ENCODE measurements at regions not wholly inside any gene's neighbourhood (a gene's known extent, or its start where the extent isn't known, plus 50 kb on each side); places are given as distances from the start of the nearest gene placed in this dataset.

GRCh38 chr7:42854571-42855118, 57.2 kb downstream of the C7orf25 start:
- peaks cover 46% of the 10 kb centered on the region for H3K27me3 ChIP-seq (ENCODE audit: insufficient read depth)
- H3K4me2 ChIP-seq: no peak overlapping the region
- H3F3A ChIP-seq (replicated peaks; ENCODE audit: insufficient read depth): no peaks in the 10 kb centered on the region
- no peak overlapping the region for H3K9ac ChIP-seq
- H3K4me3 ChIP-seq (ENCODE audit: low read depth in 2 of 2, low read length in 1 of 2): no peak overlapping the region
- no peaks in the 10 kb centered on the region for H4K20me1 ChIP-seq (ENCODE audit: insufficient read depth)
- H2AFZ ChIP-seq (ENCODE audit: low read depth): no peak overlapping the region
- H3K9me3 ChIP-seq: no peaks in the 10 kb centered on the region
- H3K4me1 ChIP-seq (ENCODE audit: control insufficient read depth in 1 of 2, insufficient read depth in 2 of 2, low read depth in 1 of 2, low read length in 1 of 2): peaks cover 4 to 8% of the 10 kb centered on the region in 2 experiments; a peak in 2 of 4 replicates
- POLR2A ChIA-PET: no interaction called here
- TF ChIP-seq TCF12 (IDR thresholded peaks at IDR 0.05) (no peak), FOXJ3 (CRISPR knock-in tag; IDR thresholded peaks at IDR 0.05) (no peak), RCOR1 (IDR thresholded peaks at IDR 0.05; ENCODE audit: low read length) (no peak), ELF1 (IDR thresholded peaks at IDR 0.05) (no peak), IRF3 (IDR thresholded peaks at IDR 0.05; ENCODE audit: low read depth, low read length) (no peak), NRF1 (IDR thresholded peaks at IDR 0.05; ENCODE audit: low read depth, low read length) (no peak), FOXM1 (IDR thresholded peaks at IDR 0.05; ENCODE audit: low read depth) (no peak), SMC3 (IDR thresholded peaks at IDR 0.05; ENCODE audit: low read depth, low read length) (no peak), YY1 (IDR thresholded peaks at IDR 0.05; ENCODE audit: low read depth) (no peak), MXI1 (IDR thresholded peaks at IDR 0.05; ENCODE audit: low read depth, low read length) (no peak), POLR2AphosphoS5 (IDR thresholded peaks at IDR 0.05; ENCODE audit: low read depth, low read length) (no peak)
- TF ChIP-seq, protein P1, sequence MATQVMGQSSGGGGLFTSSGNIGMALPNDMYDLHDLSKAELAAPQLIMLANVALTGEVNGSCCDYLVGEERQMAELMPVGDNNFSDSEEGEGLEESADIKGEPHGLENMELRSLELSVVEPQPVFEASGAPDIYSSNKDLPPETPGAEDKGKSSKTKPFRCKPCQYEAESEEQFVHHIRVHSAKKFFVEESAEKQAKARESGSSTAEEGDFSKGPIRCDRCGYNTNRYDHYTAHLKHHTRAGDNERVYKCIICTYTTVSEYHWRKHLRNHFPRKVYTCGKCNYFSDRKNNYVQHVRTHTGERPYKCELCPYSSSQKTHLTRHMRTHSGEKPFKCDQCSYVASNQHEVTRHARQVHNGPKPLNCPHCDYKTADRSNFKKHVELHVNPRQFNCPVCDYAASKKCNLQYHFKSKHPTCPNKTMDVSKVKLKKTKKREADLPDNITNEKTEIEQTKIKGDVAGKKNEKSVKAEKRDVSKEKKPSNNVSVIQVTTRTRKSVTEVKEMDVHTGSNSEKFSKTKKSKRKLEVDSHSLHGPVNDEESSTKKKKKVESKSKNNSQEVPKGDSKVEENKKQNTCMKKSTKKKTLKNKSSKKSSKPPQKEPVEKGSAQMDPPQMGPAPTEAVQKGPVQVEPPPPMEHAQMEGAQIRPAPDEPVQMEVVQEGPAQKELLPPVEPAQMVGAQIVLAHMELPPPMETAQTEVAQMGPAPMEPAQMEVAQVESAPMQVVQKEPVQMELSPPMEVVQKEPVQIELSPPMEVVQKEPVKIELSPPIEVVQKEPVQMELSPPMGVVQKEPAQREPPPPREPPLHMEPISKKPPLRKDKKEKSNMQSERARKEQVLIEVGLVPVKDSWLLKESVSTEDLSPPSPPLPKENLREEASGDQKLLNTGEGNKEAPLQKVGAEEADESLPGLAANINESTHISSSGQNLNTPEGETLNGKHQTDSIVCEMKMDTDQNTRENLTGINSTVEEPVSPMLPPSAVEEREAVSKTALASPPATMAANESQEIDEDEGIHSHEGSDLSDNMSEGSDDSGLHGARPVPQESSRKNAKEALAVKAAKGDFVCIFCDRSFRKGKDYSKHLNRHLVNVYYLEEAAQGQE (IDR thresholded peaks at IDR 0.05; ENCODE audit: low read depth, low read length): no peak
- TF ChIP-seq, protein P2, sequence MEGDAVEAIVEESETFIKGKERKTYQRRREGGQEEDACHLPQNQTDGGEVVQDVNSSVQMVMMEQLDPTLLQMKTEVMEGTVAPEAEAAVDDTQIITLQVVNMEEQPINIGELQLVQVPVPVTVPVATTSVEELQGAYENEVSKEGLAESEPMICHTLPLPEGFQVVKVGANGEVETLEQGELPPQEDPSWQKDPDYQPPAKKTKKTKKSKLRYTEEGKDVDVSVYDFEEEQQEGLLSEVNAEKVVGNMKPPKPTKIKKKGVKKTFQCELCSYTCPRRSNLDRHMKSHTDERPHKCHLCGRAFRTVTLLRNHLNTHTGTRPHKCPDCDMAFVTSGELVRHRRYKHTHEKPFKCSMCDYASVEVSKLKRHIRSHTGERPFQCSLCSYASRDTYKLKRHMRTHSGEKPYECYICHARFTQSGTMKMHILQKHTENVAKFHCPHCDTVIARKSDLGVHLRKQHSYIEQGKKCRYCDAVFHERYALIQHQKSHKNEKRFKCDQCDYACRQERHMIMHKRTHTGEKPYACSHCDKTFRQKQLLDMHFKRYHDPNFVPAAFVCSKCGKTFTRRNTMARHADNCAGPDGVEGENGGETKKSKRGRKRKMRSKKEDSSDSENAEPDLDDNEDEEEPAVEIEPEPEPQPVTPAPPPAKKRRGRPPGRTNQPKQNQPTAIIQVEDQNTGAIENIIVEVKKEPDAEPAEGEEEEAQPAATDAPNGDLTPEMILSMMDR (IDR thresholded peaks at IDR 0.05): no peak
- no peaks in the 10 kb centered on the region for H3K36me3 ChIP-seq (replicated peaks in 1 of 2; ENCODE audit: control insufficient read depth in 1 of 2, insufficient read depth in 2 of 2, low read length in 1 of 2)
- WGBS (ENCODE audit: low lambda C conversion rate): 57% methylated on average over 11 of the region's 11 CpGs
- DNase-seq: no peak
- no peak overlapping the region for H3K27ac ChIP-seq (ENCODE audit: low read depth in 2 of 2, low read length in 1 of 2)
- no peaks in the 10 kb centered on the region for H3K9me2 ChIP-seq
- no peaks in the 10 kb centered on the region for H3K79me2 ChIP-seq (ENCODE audit: insufficient read depth)
- CTCF ChIA-PET: interaction anchor here (1.0 to 2.5 kb wide), 4 partner anchors 12 to 914 kb away, joined by 3 to 15 read pairs (median 4); no protein-coding TSS in a partner anchor

Measured in SK-N-SH (cell line).